H1 (cell line): ENCODE measurements at regions not wholly inside any gene's neighbourhood (a gene's known extent, or its start where the extent isn't known, plus 50 kb on each side); places are given as distances from the start of the nearest gene placed in this dataset.

Experiments
- CEBPB ChIP-seq: IDR thresholded peaks from 2 replicates; pipeline ENCODE4 v1.6.1; 2012; ENCODE audit warnings: low read depth, low read length
- HDAC2 ChIP-seq, 2 experiments: fragments of 300-600 bp in 1 of 2; sonication (generic) in 1 of 2; IDR thresholded peaks; 2 replicates each; pipeline ENCODE4 v1.6.1; 2011 to 2012; ENCODE audit warnings: low read depth in 2 of 2, low read length in 2 of 2, mild to moderate bottlenecking in 2 of 2, moderate library complexity in 2 of 2, borderline replicate concordance in 1 of 2, inconsistent platforms in 1 of 2
- POLR2A ChIP-seq, 2 experiments: IDR thresholded peaks; 1 replicate in 1 of 2; 2 replicates in 1 of 2; pipeline ENCODE4 v1.6.1; 2011; ENCODE audit warnings: low read depth in 2 of 2, low read length in 2 of 2, mild to moderate bottlenecking in 2 of 2; ENCODE audit errors: control extremely low read depth in 1 of 2
- RFX5 ChIP-seq: IDR thresholded peaks from 2 replicates; pipeline ENCODE4 v1.6.1; 2011; ENCODE audit warnings: low read depth, low read length, improper control_type of control experiment, borderline replicate concordance
- TBP ChIP-seq: IDR thresholded peaks from 2 replicates; pipeline ENCODE4 v1.6.1; 2011; ENCODE audit warnings: low read depth, low read length, improper control_type of control experiment
- TF ChIP-seq, protein P1 (sequence below), 3 experiments: IDR thresholded peaks; 1 replicate in 2 of 3; 2 replicates in 1 of 3; pipeline versions ENCODE4 v1.5.1 to v1.6.1; 2011; ENCODE audit warnings: low read length in 3 of 3, mild to moderate bottlenecking in 3 of 3, inconsistent platforms in 2 of 3, low read depth in 1 of 3, moderate library complexity in 1 of 3; ENCODE audit not compliant: insufficient read depth in 1 of 3; ENCODE audit errors: control extremely low read depth in 1 of 3
- TF ChIP-seq, protein P2 (sequence below): fragments of 300-600 bp; sonication (generic); IDR thresholded peaks from 2 replicates; pipeline ENCODE4 v1.7.1; 2012; ENCODE audit warnings: low read length, moderate library complexity, mild to moderate bottlenecking, inconsistent platforms; ENCODE audit not compliant: insufficient replicate concordance

DNA sequence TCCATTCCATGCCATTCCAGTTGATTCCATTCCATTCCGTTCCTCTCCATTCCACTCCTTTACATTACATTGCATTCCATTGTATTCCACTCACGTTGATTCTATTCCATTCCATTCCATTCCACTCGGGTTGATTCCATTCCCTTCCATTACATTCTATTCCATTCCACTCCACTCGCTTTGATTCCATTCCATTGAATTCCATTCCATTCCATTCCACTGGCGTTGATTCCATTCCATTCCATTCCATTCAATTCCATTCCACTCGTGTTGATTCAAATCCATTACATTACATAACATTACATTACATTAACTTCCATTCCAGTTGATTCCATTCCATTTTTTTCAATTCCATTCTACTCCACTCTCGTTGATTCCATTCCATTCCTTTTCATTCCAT is 1142.8 kb downstream of the RPIA start:
- TF ChIP-seq CEBPB (no peak), TBP (no peak), POLR2A (IDR thresholded peaks at IDR 0.05; ENCODE audit: control extremely low read depth in 1 of 2, low read depth in 2 of 2, low read length in 2 of 2) (no peak), HDAC2 (IDR thresholded peaks at IDR 0.05; ENCODE audit: borderline replicate concordance in 1 of 2, low read depth in 2 of 2, low read length in 2 of 2) (no peak), RFX5 (no peak)
- TF ChIP-seq, protein P1, sequence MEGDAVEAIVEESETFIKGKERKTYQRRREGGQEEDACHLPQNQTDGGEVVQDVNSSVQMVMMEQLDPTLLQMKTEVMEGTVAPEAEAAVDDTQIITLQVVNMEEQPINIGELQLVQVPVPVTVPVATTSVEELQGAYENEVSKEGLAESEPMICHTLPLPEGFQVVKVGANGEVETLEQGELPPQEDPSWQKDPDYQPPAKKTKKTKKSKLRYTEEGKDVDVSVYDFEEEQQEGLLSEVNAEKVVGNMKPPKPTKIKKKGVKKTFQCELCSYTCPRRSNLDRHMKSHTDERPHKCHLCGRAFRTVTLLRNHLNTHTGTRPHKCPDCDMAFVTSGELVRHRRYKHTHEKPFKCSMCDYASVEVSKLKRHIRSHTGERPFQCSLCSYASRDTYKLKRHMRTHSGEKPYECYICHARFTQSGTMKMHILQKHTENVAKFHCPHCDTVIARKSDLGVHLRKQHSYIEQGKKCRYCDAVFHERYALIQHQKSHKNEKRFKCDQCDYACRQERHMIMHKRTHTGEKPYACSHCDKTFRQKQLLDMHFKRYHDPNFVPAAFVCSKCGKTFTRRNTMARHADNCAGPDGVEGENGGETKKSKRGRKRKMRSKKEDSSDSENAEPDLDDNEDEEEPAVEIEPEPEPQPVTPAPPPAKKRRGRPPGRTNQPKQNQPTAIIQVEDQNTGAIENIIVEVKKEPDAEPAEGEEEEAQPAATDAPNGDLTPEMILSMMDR (IDR thresholded peaks at IDR 0.05; ENCODE audit: control extremely low read depth in 1 of 3, insufficient read depth in 1 of 3, low read depth in 1 of 3, low read length in 3 of 3), result no peak
- TF ChIP-seq, protein P2, sequence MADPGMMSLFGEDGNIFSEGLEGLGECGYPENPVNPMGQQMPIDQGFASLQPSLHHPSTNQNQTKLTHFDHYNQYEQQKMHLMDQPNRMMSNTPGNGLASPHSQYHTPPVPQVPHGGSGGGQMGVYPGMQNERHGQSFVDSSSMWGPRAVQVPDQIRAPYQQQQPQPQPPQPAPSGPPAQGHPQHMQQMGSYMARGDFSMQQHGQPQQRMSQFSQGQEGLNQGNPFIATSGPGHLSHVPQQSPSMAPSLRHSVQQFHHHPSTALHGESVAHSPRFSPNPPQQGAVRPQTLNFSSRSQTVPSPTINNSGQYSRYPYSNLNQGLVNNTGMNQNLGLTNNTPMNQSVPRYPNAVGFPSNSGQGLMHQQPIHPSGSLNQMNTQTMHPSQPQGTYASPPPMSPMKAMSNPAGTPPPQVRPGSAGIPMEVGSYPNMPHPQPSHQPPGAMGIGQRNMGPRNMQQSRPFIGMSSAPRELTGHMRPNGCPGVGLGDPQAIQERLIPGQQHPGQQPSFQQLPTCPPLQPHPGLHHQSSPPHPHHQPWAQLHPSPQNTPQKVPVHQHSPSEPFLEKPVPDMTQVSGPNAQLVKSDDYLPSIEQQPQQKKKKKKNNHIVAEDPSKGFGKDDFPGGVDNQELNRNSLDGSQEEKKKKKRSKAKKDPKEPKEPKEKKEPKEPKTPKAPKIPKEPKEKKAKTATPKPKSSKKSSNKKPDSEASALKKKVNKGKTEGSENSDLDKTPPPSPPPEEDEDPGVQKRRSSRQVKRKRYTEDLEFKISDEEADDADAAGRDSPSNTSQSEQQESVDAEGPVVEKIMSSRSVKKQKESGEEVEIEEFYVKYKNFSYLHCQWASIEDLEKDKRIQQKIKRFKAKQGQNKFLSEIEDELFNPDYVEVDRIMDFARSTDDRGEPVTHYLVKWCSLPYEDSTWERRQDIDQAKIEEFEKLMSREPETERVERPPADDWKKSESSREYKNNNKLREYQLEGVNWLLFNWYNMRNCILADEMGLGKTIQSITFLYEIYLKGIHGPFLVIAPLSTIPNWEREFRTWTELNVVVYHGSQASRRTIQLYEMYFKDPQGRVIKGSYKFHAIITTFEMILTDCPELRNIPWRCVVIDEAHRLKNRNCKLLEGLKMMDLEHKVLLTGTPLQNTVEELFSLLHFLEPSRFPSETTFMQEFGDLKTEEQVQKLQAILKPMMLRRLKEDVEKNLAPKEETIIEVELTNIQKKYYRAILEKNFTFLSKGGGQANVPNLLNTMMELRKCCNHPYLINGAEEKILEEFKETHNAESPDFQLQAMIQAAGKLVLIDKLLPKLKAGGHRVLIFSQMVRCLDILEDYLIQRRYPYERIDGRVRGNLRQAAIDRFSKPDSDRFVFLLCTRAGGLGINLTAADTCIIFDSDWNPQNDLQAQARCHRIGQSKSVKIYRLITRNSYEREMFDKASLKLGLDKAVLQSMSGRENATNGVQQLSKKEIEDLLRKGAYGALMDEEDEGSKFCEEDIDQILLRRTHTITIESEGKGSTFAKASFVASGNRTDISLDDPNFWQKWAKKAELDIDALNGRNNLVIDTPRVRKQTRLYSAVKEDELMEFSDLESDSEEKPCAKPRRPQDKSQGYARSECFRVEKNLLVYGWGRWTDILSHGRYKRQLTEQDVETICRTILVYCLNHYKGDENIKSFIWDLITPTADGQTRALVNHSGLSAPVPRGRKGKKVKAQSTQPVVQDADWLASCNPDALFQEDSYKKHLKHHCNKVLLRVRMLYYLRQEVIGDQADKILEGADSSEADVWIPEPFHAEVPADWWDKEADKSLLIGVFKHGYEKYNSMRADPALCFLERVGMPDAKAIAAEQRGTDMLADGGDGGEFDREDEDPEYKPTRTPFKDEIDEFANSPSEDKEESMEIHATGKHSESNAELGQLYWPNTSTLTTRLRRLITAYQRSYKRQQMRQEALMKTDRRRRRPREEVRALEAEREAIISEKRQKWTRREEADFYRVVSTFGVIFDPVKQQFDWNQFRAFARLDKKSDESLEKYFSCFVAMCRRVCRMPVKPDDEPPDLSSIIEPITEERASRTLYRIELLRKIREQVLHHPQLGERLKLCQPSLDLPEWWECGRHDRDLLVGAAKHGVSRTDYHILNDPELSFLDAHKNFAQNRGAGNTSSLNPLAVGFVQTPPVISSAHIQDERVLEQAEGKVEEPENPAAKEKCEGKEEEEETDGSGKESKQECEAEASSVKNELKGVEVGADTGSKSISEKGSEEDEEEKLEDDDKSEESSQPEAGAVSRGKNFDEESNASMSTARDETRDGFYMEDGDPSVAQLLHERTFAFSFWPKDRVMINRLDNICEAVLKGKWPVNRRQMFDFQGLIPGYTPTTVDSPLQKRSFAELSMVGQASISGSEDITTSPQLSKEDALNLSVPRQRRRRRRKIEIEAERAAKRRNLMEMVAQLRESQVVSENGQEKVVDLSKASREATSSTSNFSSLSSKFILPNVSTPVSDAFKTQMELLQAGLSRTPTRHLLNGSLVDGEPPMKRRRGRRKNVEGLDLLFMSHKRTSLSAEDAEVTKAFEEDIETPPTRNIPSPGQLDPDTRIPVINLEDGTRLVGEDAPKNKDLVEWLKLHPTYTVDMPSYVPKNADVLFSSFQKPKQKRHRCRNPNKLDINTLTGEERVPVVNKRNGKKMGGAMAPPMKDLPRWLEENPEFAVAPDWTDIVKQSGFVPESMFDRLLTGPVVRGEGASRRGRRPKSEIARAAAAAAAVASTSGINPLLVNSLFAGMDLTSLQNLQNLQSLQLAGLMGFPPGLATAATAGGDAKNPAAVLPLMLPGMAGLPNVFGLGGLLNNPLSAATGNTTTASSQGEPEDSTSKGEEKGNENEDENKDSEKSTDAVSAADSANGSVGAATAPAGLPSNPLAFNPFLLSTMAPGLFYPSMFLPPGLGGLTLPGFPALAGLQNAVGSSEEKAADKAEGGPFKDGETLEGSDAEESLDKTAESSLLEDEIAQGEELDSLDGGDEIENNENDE, result no peak
